OCI-LY1 (cell line): ENCODE measurements at regions not wholly inside any gene's neighbourhood (a gene's known extent, or its start where the extent isn't known, plus 50 kb on each side); places are given as distances from the start of the nearest gene placed in this dataset.

Experiments used
- H2AFZ ChIP-seq: fragments of 200-600 bp; sonication (generic), shearing (Covaris generic); 2 replicates; pipeline ENCODE4 v1.6.0; 2014; ENCODE audit warnings: antibody characterized with exemption, mild to moderate bottlenecking, low read length
- H3F3A ChIP-seq: fragments of 200-600 bp; sonication (generic), shearing (Covaris generic); 2 replicates; pipeline ENCODE4 v1.6.0; 2014; ENCODE audit warnings: mild to moderate bottlenecking, antibody characterized with exemption, low read length, moderate library complexity; ENCODE audit not compliant: insufficient read depth
- H3K27ac ChIP-seq: fragments of 200-600 bp; sonication (generic); 2 replicates; pipeline ENCODE4 v1.5.1; 2014; ENCODE audit warnings: low read length, mixed run types, mild to moderate bottlenecking, low read depth; ENCODE audit not compliant: poor library complexity, severe bottlenecking
- H3K27me3 ChIP-seq: fragments of 200-600 bp; sonication (generic); 2 replicates; pipeline ENCODE4 v1.6.0; 2014; ENCODE audit warnings: antibody characterized with exemption, mild to moderate bottlenecking, low read length, moderate library complexity; ENCODE audit not compliant: insufficient read depth
- H3K36me3 ChIP-seq: fragments of 200-600 bp; sonication (generic); 2 replicates; pipeline ENCODE4 v1.6.1; 2014; ENCODE audit warnings: mild to moderate bottlenecking, antibody characterized with exemption, low read length, moderate library complexity, mixed read lengths; ENCODE audit not compliant: insufficient read depth
- H3K4me1 ChIP-seq: fragments of 200-600 bp; sonication (generic); 2 replicates; pipeline ENCODE4 v1.5.1; 2014; ENCODE audit warnings: mild to moderate bottlenecking, low read length, moderate library complexity; ENCODE audit not compliant: insufficient read depth, severe bottlenecking
- H3K4me2 ChIP-seq: fragments of 200-600 bp; sonication (generic), shearing (Covaris generic); 2 replicates; pipeline ENCODE4 v1.6.1; 2014; ENCODE audit warnings: low read length
- H3K4me3 ChIP-seq: fragments of 200-600 bp; sonication (generic); 2 replicates; pipeline ENCODE4 v1.5.1; 2014; ENCODE audit warnings: low read length, low read depth, mild to moderate bottlenecking, mixed read lengths; ENCODE audit not compliant: poor library complexity, severe bottlenecking
- H3K79me2 ChIP-seq: fragments of 200-600 bp; shearing (Covaris generic); 2 replicates; pipeline ENCODE4 v1.6.1; 2016; ENCODE audit warnings: mixed run types, low read length, mixed read lengths; ENCODE audit not compliant: insufficient read depth
- H3K9ac ChIP-seq: fragments of 200-600 bp; sonication (generic), shearing (Covaris generic); 2 replicates; pipeline ENCODE4 v1.6.1; 2014; ENCODE audit warnings: mild to moderate bottlenecking, low read length, mixed read lengths
- H3K9me2 ChIP-seq: fragments of 200-600 bp; sonication (generic), shearing (Covaris generic); 2 replicates; pipeline ENCODE4 v1.6.1; 2014; ENCODE audit warnings: low read depth, mild to moderate bottlenecking, low read length, mixed read lengths
- H3K9me3 ChIP-seq: fragments of 200-600 bp; shearing (Covaris generic); 2 replicates; pipeline ENCODE4 v1.6.1; 2014; ENCODE audit warnings: low read length, mixed read lengths
- H4K20me1 ChIP-seq: fragments of 200-600 bp; sonication (generic), shearing (Covaris generic); 2 replicates; pipeline ENCODE4 v1.6.0; 2016; ENCODE audit warnings: mild to moderate bottlenecking, low read length; ENCODE audit not compliant: insufficient read depth
- CTCF ChIP-seq: fragments of 200-600 bp; sonication (generic), shearing (Covaris generic); IDR thresholded peaks from 2 replicates; pipeline ENCODE4 v1.5.1; 2017; ENCODE audit warnings: mild to moderate bottlenecking, antibody characterized with exemption, low read length, moderate library complexity, mixed read lengths
- EZH2 ChIP-seq: fragments of 200-600 bp; sonication (generic), shearing (Covaris generic); IDR thresholded peaks from 2 replicates; pipeline ENCODE4 v1.8.0; 2017; ENCODE audit warnings: borderline replicate concordance, mixed run types, mild to moderate bottlenecking, antibody characterized with exemption, low read length, moderate library complexity, mixed read lengths

GRCh38 chr3:174355505-174355904 lies 503.6 kb upstream of the NAALADL2 start:
- no peaks in the 10 kb centered on the region for H4K20me1 ChIP-seq
- no peaks in the 10 kb centered on the region for H3K9me3 ChIP-seq
- H3K36me3 ChIP-seq: no peaks in the 10 kb centered on the region
- no peak overlapping the region for H3K9ac ChIP-seq
- TF ChIP-seq CTCF (peak; percentile 39; the same call in 1 of the 2 replicates), EZH2 (no peak)
- H3K79me2 ChIP-seq: no peaks in the 10 kb centered on the region
- no peaks in the 10 kb centered on the region for H3K27me3 ChIP-seq
- no peak overlapping the region for H3K4me3 ChIP-seq
- H3K9me2 ChIP-seq: no peaks in the 10 kb centered on the region
- H3F3A ChIP-seq: no peaks in the 10 kb centered on the region
- no peak overlapping the region for H3K4me2 ChIP-seq
- H3K4me1 ChIP-seq: no peaks in the 10 kb centered on the region
- H3K27ac ChIP-seq: no peak overlapping the region
- no peak overlapping the region for H2AFZ ChIP-seq

- Histone ChIP-seq H3K4me3 (no peak overlapping the region), H3F3A (no peaks in the 10 kb centered on the region), H3K27me3 (no peaks in the 10 kb centered on the region), H3K36me3 (no peaks in the 10 kb centered on the region), H2AFZ (no peak overlapping the region), H3K9me2 (no peaks in the 10 kb centered on the region), H3K79me2 (no peaks in the 10 kb centered on the region), H3K9me3 (no peaks in the 10 kb centered on the region), H3K4me2 (no peak overlapping the region), H3K27ac (no peak overlapping the region), H4K20me1 (no peaks in the 10 kb centered on the region), H3K9ac (no peak overlapping the region), H3K4me1 (no peaks in the 10 kb centered on the region)
- TF ChIP-seq CTCF (no peak), EZH2 (no peak)
Measured at GRCh38 chr3:174356596-174356995, 502.5 kb upstream of the NAALADL2 start.

GRCh38 chr3:174358252-174358651 lies 500.9 kb upstream of the NAALADL2 start:
- Histone ChIP-seq H3K9me3 (no peaks in the 10 kb centered on the region), H3K4me3 (no peak overlapping the region), H3K79me2 (no peaks in the 10 kb centered on the region), H3K36me3 (no peaks in the 10 kb centered on the region), H3K9me2 (no peaks in the 10 kb centered on the region), H4K20me1 (no peaks in the 10 kb centered on the region), H3K27ac (no peak overlapping the region), H3K4me2 (no peak overlapping the region), H3F3A (no peaks in the 10 kb centered on the region), H3K4me1 (no peaks in the 10 kb centered on the region), H3K9ac (no peak overlapping the region), H2AFZ (no peak overlapping the region), H3K27me3 (no peaks in the 10 kb centered on the region)
- TF ChIP-seq EZH2 (no peak), CTCF (no peak)
